DMS114 treated with DMSO at 0.1 percent for 48 hours (cell line): ENCODE measurements at regions not wholly inside any gene's neighbourhood (a gene's known extent, or its start where the extent isn't known, plus 50 kb on each side); places are given as distances from the start of the nearest gene placed in this dataset.
"Not testable (repeated sequence)": the region's sequence is repeated elsewhere in the genome, so short reads cannot be mapped to it uniquely, and the experiment has no call there.

Source experiments
- DNase-seq: peaks from one replicate; lab custom pipeline; 2025; ENCODE audit not compliant: unreplicated experiment; lab: John Stamatoyannopoulos, UW

- DNase-seq = no peak
Measured at GRCh38 chr4:81319657-81320056, 104.6 kb upstream of the PRKG2 start.

- DNase-seq = no peak
Measured at GRCh38 chr4:81314897-81315470, 100.0 kb upstream of the PRKG2 start.

GRCh38 chr4:81314196-81314896 lies 99.3 kb upstream of the PRKG2 start:
- no peak for DNase-seq

- DNase-seq = no peak
Measured at GRCh38 chr4:81307991-81308390, 93.0 kb upstream of the PRKG2 start.

GRCh38 chr4:81304871-81305270 lies 89.8 kb upstream of the PRKG2 start:
- DNase-seq = no peak

GRCh38 chr4:81300352-81300751 lies 85.3 kb upstream of the PRKG2 start:
- not testable (repeated sequence) for DNase-seq

- DNase-seq = no peak
Measured at GRCh38 chr4:81290813-81291212, 75.8 kb upstream of the PRKG2 start.

GRCh38 chr4:81287101-81287500 lies 72.1 kb upstream of the PRKG2 start:
- DNase-seq = no peak

GRCh38 chr4:81282131-81282530 lies 67.1 kb upstream of the PRKG2 start:
- DNase-seq = no peak

- DNase-seq = no peak
Measured at GRCh38 chr4:81274460-81274859, 59.4 kb upstream of the PRKG2 start.

- no peak for DNase-seq
Measured at GRCh38 chr4:81272671-81273070, 57.6 kb upstream of the PRKG2 start.
